Stimulated activated CD8-positive, alpha-beta memory T cell treated with anti-CD3 and anti-CD28 coated beads, Interleukin-7, amount 100 ng/mL, for 24 hours (primary cell): ENCODE measurements at regions not wholly inside any gene's neighbourhood (a gene's known extent, or its start where the extent isn't known, plus 50 kb on each side); places are given as distances from the start of the nearest gene placed in this dataset.

Experiments used
- DNase-seq: peaks from one replicate; pipeline ENCODE4 v3.0.0-alpha.2; 2020; ENCODE audit warnings: low read depth

GRCh38 chr4:14254252-14254651, 626.7 kb upstream of the BOD1L1 start:
- DNase-seq = no peak

GRCh38 chr4:14254926-14255325, 627.4 kb upstream of the BOD1L1 start:
- DNase-seq = no peak

DNA sequence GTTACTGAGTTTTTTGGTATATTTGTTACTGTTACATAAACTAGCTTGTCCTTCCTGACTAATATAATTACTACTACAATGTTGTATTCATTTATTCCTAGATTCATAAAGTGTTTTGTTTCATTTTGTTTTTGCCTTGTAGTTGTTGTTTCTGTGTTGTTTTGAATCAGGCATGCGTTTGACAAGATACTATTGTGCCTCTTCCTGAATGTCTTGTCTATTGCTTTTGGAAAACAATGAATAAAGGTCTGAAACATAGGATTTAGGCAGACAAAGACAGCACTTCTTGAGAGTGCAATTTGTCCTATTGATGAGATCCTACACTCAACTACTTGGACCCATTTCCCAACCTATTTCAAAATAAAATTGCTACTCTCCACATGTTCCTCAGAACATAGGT, 630.4 kb upstream of the BOD1L1 start:
- no peak for DNase-seq

GRCh38 chr4:14259936-14260335, 632.4 kb upstream of the BOD1L1 start:
- no peak for DNase-seq

- DNase-seq = no peak
These were observed 633.1 kb upstream of the BOD1L1 start for GRCh38 chr4:14260591-14260990.

DNA sequence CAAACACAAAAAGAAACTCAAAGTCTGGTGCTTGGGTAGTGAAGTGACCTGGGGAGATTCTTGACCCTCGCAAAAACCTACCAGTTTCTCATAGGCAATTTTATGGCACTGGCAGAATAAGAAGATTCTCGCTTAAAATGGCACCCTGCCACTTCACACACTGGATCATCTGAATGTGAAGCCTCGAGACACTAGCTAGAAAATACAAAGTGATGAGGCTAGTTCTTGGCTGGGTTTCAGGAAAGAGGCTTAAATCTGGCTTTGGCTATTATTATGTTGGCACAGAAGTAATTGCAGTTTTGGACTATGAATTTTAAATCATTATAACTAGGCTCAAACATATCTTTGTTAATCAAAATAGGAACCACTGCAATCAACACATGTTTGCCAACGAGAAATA, 634.7 kb upstream of the BOD1L1 start:
- DNase-seq = no peak

GRCh38 chr4:14264437-14264836, 636.9 kb upstream of the BOD1L1 start:
- DNase-seq = no peak

- no peak for DNase-seq
These were observed 638.1 kb upstream of the BOD1L1 start for GRCh38 chr4:14265651-14266050.

DNA sequence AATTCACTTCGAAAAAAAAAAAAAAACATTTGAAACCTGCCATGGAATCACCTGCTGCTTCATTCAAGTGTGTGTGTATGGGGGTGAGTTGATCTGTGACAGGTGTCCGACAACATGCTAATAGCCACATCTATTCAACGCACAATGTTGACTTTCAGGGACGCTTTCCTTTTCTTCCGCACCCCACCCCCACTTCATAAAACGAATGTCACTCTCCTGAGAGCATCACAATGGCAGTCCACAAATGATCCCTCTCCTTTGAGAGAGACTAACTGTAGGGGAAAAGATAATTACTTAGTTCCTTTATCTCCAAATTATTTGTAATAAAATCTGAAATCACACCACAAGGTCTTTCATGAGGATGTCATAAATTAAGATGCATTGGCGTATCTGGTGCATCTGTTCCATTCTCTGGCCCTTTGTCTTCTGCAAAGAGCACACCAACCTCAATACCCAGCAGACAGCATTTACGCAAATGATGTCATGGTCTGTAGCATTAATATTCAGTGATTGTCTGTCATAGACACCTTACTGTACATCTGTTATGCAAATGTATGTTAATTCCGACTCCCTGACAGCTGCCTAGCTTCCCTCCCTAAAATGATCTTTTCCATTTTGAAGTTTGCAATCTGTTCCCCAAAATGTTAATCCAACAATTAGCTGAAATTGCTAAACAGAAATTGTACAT, 640.0 kb upstream of the BOD1L1 start:
- DNase-seq = no peak

- DNase-seq = no peak
These were observed 642.3 kb upstream of the BOD1L1 start for GRCh38 chr4:14269824-14270223.

GRCh38 chr4:14272206-14272605, 644.7 kb upstream of the BOD1L1 start:
- no peak for DNase-seq

- DNase-seq = no peak
These were observed 650.0 kb upstream of the BOD1L1 start for GRCh38 chr4:14277505-14277904.

- no peak for DNase-seq
These were observed 653.0 kb upstream of the BOD1L1 start for GRCh38 chr4:14280567-14280966.

GRCh38 chr4:14284578-14284977, 657.1 kb upstream of the BOD1L1 start:
- DNase-seq = no peak

- DNase-seq = no peak
These were observed 662.2 kb upstream of the BOD1L1 start for GRCh38 chr4:14289708-14290107.

- no peak for DNase-seq
These were observed 666.1 kb upstream of the BOD1L1 start for GRCh38 chr4:14293582-14293981.

DNA sequence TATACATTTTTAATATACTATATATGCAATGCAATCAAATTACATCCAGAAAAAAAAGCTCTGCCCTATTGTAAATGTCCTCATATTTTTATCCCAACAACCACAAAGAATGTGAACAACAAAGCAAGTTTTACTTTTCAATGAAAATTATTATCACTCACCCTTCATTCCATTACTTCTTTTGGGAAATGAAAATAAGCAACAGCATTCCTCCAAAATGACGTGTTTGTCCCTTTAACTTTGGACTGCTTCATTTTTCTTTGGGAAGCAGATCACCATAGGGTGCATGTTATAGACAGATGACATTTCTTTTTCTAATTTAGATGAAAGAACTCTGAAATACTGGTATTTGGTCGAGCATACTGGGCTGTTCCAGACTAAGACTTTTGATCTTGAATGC, 667.1 kb upstream of the BOD1L1 start:
- DNase-seq = no peak

- DNase-seq = no peak
These were observed 671.6 kb upstream of the BOD1L1 start for GRCh38 chr4:14299166-14299565.

DNA sequence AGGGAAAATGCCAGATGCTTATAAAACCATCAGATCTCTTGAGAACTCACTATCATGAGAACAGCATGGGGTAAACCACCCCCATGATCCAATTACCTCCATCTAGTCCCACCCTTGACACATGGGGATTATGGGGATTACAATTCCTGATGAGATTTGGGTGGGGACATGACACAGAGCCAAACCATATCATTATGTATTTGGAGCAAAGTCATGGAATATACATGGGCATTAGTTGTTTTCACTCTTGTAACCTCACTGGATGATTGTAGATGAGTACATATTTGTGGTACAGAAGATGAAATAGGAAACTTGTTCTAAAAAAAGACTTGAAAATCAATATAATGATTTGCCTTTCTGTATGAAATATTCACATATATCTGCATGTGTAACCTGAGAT, 674.5 kb upstream of the BOD1L1 start:
- DNase-seq = no peak

DNA sequence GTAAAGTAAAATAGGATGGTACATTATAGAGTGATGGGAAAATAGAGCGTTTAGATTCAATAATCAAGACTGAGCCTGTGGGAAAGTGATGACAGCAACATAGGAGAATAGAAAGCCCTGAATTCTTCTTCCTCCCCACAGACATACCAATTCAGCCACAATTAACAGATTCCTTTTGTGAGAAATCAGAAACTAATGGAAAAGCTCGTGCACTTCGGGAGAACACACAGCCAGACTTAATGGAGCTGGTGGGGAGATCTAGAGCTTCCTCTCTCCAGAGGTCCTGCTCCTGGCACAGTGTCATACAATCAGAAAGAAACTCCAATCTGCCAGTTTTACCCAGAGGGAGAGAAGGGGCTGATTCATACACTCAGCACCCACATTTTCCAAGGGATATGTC, 676.3 kb upstream of the BOD1L1 start:
- no peak for DNase-seq

- DNase-seq = no peak
These were observed 680.7 kb upstream of the BOD1L1 start for GRCh38 chr4:14308229-14308651.

GRCh38 chr4:14309431-14309830, 681.9 kb upstream of the BOD1L1 start:
- DNase-seq = no peak

GRCh38 chr4:14313757-14314156, 686.2 kb upstream of the BOD1L1 start:
- DNase-seq = no peak

- no peak for DNase-seq
These were observed 687.2 kb upstream of the CPEB2 start for GRCh38 chr4:14315129-14315528.

GRCh38 chr4:14317351-14317750, 684.9 kb upstream of the CPEB2 start:
- DNase-seq = no peak
